ENCODE measurements at regions not wholly inside any gene's neighbourhood (a gene's known extent, or its start where the extent isn't known, plus 50 kb on each side); places are given as distances from the start of the nearest gene placed in this dataset.

DNA sequence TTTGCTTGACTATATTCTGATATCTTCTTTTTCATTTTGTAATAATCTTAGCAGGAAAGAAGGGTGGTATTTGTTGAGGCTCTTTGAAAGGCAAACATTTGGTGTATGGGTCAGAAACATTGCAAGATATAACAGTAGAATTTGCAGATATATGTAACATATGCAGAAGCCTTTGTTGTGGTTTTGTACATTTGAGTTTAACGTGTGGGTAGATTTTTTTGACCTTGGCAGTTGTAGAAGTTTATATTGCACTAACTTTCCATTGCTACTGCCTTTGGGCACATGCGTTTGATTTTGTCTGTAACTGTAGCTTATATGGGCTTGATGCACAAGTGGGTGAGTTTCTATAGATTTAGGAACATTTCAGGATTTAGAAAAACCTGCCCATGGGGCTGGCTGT, 78.5 kb upstream of the SPRY2 start:
- no peaks in the 10 kb centered on the region for H3K4me1 Mint-ChIP-seq
- no peak overlapping the region for H3K27ac Mint-ChIP-seq
- no peak overlapping the region for H3K4me3 Mint-ChIP-seq
- no peaks in the 10 kb centered on the region for H3K27me3 Mint-ChIP-seq
- TF ChIP-seq, protein P1, sequence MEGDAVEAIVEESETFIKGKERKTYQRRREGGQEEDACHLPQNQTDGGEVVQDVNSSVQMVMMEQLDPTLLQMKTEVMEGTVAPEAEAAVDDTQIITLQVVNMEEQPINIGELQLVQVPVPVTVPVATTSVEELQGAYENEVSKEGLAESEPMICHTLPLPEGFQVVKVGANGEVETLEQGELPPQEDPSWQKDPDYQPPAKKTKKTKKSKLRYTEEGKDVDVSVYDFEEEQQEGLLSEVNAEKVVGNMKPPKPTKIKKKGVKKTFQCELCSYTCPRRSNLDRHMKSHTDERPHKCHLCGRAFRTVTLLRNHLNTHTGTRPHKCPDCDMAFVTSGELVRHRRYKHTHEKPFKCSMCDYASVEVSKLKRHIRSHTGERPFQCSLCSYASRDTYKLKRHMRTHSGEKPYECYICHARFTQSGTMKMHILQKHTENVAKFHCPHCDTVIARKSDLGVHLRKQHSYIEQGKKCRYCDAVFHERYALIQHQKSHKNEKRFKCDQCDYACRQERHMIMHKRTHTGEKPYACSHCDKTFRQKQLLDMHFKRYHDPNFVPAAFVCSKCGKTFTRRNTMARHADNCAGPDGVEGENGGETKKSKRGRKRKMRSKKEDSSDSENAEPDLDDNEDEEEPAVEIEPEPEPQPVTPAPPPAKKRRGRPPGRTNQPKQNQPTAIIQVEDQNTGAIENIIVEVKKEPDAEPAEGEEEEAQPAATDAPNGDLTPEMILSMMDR (IDR thresholded peaks at IDR 0.05), result no peak
- CTCF ChIA-PET, result no interaction called here
- POLR2A ChIA-PET, result interaction anchor here (0.6 kb wide), 1 partner anchor 37 kb away, joined by 4 read pairs; no protein-coding TSS in a partner anchor
- no peaks in the 10 kb centered on the region for H3K36me3 Mint-ChIP-seq (ENCODE audit: low read depth)
- DNase-seq, result no peak
- intact Hi-C loops (cut with micrococcal nuclease), result no loop called here
- no peak for ATAC-seq (ENCODE audit: low read depth)
- H3K9me3 Mint-ChIP-seq, result peaks cover 8% of the 10 kb centered on the region

GRCh38 chr13:80413611-80414010, 72.7 kb upstream of the SPRY2 start:
- CTCF ChIA-PET, result no interaction called here
- H3K4me1 Mint-ChIP-seq, result peaks cover 7% of the 10 kb centered on the region
- DNase-seq (no peak), ATAC-seq (ENCODE audit: low read depth) (no peak)
- TF ChIP-seq, protein P1 (IDR thresholded peaks at IDR 0.05), result no peak
- H3K27me3 Mint-ChIP-seq, result no peaks in the 10 kb centered on the region
- POLR2A ChIA-PET, result no interaction called here
- intact Hi-C loops (cut with micrococcal nuclease), result no loop called here
- no peak overlapping the region for H3K27ac Mint-ChIP-seq
- H3K9me3 Mint-ChIP-seq, result peaks cover 6% of the 10 kb centered on the region
- H3K4me3 Mint-ChIP-seq, result no peak overlapping the region
- no peaks in the 10 kb centered on the region for H3K36me3 Mint-ChIP-seq (ENCODE audit: low read depth)

- TF ChIP-seq, protein P1 (IDR thresholded peaks at IDR 0.05), result no peak
- no peak for DNase-seq
- intact Hi-C loops (cut with micrococcal nuclease), result no loop called here
- ChIA-PET CTCF (interaction anchor here (0.6 kb wide), 1 partner anchor 389 kb away, joined by 3 read pairs; no protein-coding TSS in a partner anchor), POLR2A (no interaction called here)
- Mint-ChIP-seq H3K36me3 (ENCODE audit: low read depth) (no peaks in the 10 kb centered on the region), H3K4me1 (peaks cover 6% of the 10 kb centered on the region), H3K27ac (no peak overlapping the region), H3K4me3 (no peak overlapping the region), H3K27me3 (no peaks in the 10 kb centered on the region), H3K9me3 (peaks cover 15% of the 10 kb centered on the region)
- ATAC-seq (ENCODE audit: low read depth), result no peak
Measured at GRCh38 chr13:80408270-80408669, 67.3 kb upstream of the SPRY2 start.

- Mint-ChIP-seq H3K4me1 (peaks cover 44% of the 10 kb centered on the region), H3K4me3 (peak overlapping the region; percentile 40)
- CTCF ChIA-PET, result interaction anchor here (0.6 to 1.4 kb wide), 4 partner anchors 38 to 891 kb away, joined by 3 to 5 read pairs (median 4); partner anchors contain the start of gene SPRY2
Measured at GRCh38 chr13:80400865-80401426, 60.0 kb upstream of the SPRY2 start.

More at GRCh38 chr13:80400865-80401426, 60.0 kb upstream of the SPRY2 start:
- Mint-ChIP-seq H3K9me3 (peaks cover 15% of the 10 kb centered on the region), H3K27me3 (no peaks in the 10 kb centered on the region), H3K36me3 (ENCODE audit: low read depth) (no peaks in the 10 kb centered on the region), H3K27ac (peak overlapping the region; percentile 42)
- TF ChIP-seq, protein P1 (IDR thresholded peaks at IDR 0.05), result no peak
- DNase-seq, result no peak
- intact Hi-C loops (cut with micrococcal nuclease), result loop anchor here (1.0 to 2.0 kb wide), 3 partner anchors 44 to 58 kb away; no protein-coding TSS in a partner anchor
- ATAC-seq (ENCODE audit: low read depth), result peak; percentile 64
- POLR2A ChIA-PET, result interaction anchor here (0.6 to 0.8 kb wide), 4 partner anchors 31 to 1212 kb away, joined by 3 to 8 read pairs (median 4); partner anchors contain the start of gene SPRY2
